Brain pericyte (primary cell): ENCODE measurements at regions not wholly inside any gene's neighbourhood (a gene's known extent, or its start where the extent isn't known, plus 50 kb on each side); places are given as distances from the start of the nearest gene placed in this dataset.
"Not testable (repeated sequence)": the region's sequence is repeated elsewhere in the genome, so short reads cannot be mapped to it uniquely, and the experiment has no call there.

ENCODE experiments used
- DNase-seq: peaks from one replicate; pipeline ENCODE4 v3.0.0-alpha.2; 2012; ENCODE audit warnings: low read depth, low spot score

GRCh38 chr5:102617191-102618187, 118.7 kb upstream of the SLCO6A1 start:
- DNase-seq: no peak

- no peak for DNase-seq
Observed at GRCh38 chr5:102622262-102622661, 123.5 kb upstream of the SLCO6A1 start.

- no peak for DNase-seq
Observed at GRCh38 chr5:102623329-102624065, 124.7 kb upstream of the SLCO6A1 start.

GRCh38 chr5:102624405-102624804, 125.6 kb upstream of the SLCO6A1 start:
- DNase-seq: no peak

- DNase-seq: no peak
Observed at GRCh38 chr5:102625468-102625867, 126.7 kb upstream of the SLCO6A1 start.

GRCh38 chr5:102625928-102626327, 127.1 kb upstream of the SLCO6A1 start:
- no peak for DNase-seq

- no peak for DNase-seq
Observed at GRCh38 chr5:102627315-102627714, 127.8 kb upstream of the PAM start.

DNA sequence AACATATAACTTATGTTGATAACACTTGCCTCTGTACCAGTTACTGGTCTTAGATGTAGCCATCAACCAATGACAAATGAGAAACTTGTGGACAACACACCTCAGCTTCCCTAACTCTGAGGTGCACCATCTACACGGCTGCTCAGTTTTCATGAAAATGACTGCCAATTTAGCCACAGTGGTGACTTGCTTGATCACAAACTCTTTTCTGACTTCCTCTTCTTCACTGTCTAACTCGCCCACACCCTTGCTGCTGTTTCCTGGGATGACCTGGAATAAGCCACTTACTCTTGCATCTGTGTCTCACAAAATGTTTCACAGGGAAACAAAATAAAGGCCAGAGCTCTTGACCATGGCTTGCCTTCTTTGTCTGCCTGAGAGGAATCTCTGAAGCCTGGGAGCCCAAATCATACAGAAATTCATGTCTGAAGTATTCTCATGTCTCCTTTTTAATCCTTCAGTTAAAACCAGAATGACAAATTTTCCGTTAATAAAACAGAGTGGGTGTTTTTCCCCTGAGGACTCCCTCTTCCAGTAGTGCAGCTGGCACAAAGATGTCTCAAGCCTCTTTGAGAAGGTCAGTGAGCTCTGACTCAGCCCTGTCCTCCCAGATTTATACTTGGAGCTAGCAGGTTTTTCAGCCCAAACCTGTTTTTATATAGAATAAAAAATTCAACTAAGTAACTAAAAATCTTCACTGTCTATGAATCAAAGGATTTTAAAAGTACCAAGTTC, 126.5 kb upstream of the PAM start:
- no peak for DNase-seq

GRCh38 chr5:102629827-102630605, 125.1 kb upstream of the PAM start:
- DNase-seq: no peak

- not testable (repeated sequence) for DNase-seq
Observed at GRCh38 chr5:102635399-102635798, 119.7 kb upstream of the PAM start.

- no peak for DNase-seq
Observed at GRCh38 chr5:102638316-102638715, 116.8 kb upstream of the PAM start.

DNA sequence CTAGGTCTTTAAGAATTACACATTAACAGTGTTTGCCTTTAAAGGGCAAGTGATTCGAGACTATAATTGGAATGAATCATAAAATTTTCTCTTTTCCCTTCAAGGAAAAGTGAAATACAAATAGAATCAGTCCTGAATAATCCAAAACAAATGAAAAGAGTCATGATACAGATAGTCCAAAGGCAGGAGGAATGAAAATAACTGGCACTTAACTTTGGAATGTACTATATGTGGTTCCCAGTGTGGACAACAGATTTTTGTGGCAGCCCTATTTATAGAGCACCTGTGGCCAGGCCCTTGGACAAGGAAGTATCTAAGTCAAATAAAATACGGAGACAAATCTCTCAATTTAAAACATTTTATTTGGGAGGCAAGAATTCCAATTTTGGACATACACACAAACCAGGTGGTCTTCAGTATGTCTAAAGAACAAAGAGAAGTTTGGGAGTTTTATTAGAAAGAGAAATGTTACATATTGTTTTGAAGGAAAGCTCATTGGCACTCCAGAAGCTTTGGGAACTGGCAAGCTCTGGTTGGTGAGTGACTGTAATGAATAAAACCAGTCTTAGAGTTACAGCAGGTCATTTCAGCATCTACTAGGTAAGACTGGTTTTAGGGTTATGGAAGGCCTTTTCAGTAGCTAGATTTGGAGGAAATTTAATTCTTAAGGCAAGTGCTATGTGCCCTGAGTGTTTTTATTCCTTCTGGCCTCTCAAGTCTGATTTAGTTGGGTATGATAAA, 116.0 kb upstream of the PAM start:
- no peak for DNase-seq

- no peak for DNase-seq
Observed at GRCh38 chr5:102649731-102650130, 105.4 kb upstream of the PAM start.

DNA sequence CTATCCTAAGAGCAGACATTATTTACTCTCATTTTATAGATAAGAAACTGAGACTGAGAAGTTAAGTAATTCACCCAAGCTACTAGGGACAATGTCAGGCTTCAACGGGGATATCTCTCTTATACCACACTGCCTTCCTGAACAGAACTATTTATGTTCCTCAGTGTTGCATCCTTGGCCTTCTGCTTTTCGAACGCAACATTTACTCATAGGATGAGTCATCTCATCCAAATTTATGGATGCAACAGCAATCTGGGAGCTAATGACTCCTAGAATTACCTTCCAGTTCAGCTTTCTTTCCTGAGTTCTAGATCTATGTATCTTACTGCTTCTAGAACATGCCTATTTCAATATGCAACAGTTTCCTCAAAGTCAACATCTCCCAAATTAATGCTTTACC, 103.6 kb upstream of the PAM start:
- no peak for DNase-seq

- DNase-seq: no peak
Observed at GRCh38 chr5:102654559-102655349, 100.4 kb upstream of the PAM start.

DNA sequence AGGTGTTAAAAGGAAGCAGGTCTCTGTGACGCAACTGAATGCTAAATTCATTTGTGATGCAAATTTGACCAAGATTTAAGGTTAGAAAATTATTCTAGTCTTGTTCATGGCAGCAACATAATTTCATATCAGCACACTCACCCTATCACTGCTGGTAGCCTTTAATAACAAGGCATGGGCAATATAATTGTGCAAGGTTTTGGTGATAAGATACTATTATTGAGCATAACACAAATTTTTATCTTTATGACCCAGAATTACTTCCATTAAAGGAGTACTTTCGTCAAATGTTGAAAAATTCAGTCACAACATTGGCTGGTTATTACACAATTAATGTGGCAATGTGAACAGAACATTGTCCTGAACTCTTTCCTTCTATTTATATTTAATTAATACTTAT, 96.0 kb upstream of the PAM start:
- no peak for DNase-seq

- no peak for DNase-seq
Observed at GRCh38 chr5:102660111-102660510, 95.0 kb upstream of the PAM start.

DNA sequence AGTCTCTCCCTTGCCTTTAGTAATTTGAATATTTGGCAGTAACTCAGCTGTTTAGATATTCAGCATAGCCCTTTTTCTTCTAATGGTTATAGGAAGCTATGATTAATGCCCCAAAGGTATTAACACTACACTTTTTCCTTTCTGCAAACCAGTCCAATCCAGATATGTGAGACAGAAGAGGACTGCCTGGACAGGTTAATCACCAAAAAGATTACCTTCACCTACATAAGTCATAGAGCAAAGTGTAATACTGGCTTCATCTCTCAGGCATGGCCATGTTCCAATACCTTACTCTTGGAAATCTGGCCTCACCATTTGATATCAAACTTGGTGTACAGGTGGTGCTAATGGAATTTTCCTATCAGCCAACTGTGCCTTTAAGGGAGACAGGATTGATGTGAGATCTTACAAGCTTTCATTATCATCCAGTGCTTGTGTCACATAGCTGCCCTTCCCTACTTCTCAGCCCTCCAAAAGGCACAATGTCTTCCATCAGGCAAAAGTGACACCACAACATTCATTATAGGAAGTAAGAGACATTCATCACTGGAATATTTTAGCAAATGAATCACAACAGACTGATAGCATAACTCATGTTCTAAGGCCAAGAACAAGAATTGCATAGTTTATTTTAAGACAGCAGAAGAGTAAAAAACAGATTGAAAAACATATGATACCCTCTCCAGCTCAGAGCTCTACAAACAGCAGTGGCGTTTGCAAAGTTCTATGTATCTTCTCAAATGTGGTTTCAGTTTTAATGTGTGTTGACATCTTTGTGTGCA, 91.2 kb upstream of the PAM start:
- DNase-seq: no peak
